Naive thymus-derived CD4-positive, alpha-beta T cell (primary cell): ENCODE measurements at regions not wholly inside any gene's neighbourhood (a gene's known extent, or its start where the extent isn't known, plus 50 kb on each side); places are given as distances from the start of the nearest gene placed in this dataset.

Source experiments
- ATAC-seq: fragments of 150-1000 bp; cut with Tn5 transposase; 2 replicates; pipeline ENCODE4 v1.10.0; 2021; ENCODE audit warnings: mild to moderate bottlenecking, moderate library complexity
- CTCF ChIA-PET: fragments of 350-600 bp; sonication (Branson Sonifier 250); formaldehyde crosslinking; loops from one replicate; lab custom pipeline; 2021; ENCODE audit warnings: antibody characterized with exemption; lab: Charles Lee
- POLR2A ChIA-PET: fragments of 350-600 bp; sonication (Branson Sonifier 250); formaldehyde crosslinking; loops from one replicate; lab custom pipeline; 2021; ENCODE audit warnings: antibody characterized with exemption, inconsistent platforms; lab: Charles Lee
- DNase-seq, 9 donors: peaks; one replicate each; pipeline versions ENCODE4 v3.0.0 to v3.0.0-alpha.2; 2020 to 2022; ENCODE audit warnings: mixed read lengths in 1 of 9
- H3K27ac ChIP-seq: one replicate; pipeline ENCODE4 v1.7.0; 2013; ENCODE audit warnings: mild to moderate bottlenecking, low read depth, low read length, moderate library complexity
- H3K27me3 ChIP-seq, 2 donors: one replicate each; pipeline ENCODE4 v1.7.0; 2013; ENCODE audit warnings: low read length in 2 of 2, mild to moderate bottlenecking in 2 of 2, moderate library complexity in 2 of 2; ENCODE audit not compliant: control insufficient read depth in 2 of 2, insufficient read depth in 2 of 2
- H3K36me3 ChIP-seq, 3 experiments: 1 replicate in 2 of 3; 2 replicates in 1 of 3; pipeline ENCODE4 v1.7.0; 2013; ENCODE audit warnings: low read length in 3 of 3, mild to moderate bottlenecking in 3 of 3, moderate library complexity in 1 of 3; ENCODE audit not compliant: insufficient read depth in 3 of 3, control insufficient read depth in 2 of 3
- H3K4me1 ChIP-seq, 2 donors: one replicate each; pipeline ENCODE4 v1.7.0; 2013; ENCODE audit warnings: low read length in 2 of 2, mild to moderate bottlenecking in 2 of 2, moderate library complexity in 1 of 2; ENCODE audit not compliant: control insufficient read depth in 2 of 2, insufficient read depth in 2 of 2
- H3K4me3 ChIP-seq: 2 replicates; pipeline ENCODE4 v1.7.0; 2013; ENCODE audit warnings: mild to moderate bottlenecking, low read length
- H3K9me3 ChIP-seq, 3 experiments: 1 replicate in 2 of 3; 2 replicates in 1 of 3; pipeline ENCODE4 v1.7.0; 2013; ENCODE audit warnings: low read length in 3 of 3; ENCODE audit not compliant: control insufficient read depth in 2 of 3
- H3K27ac Mint-ChIP-seq, 9 donors: one replicate each; pipeline ENCODE4 v1.8.0; 2020 to 2022; ENCODE audit warnings: mixed read lengths in 9 of 9, mild to moderate bottlenecking in 8 of 9, moderate library complexity in 5 of 9, inconsistent platforms in 2 of 9
- H3K27me3 Mint-ChIP-seq, 5 donors: one replicate each; pipeline ENCODE4 v1.8.0; 2021 to 2022; ENCODE audit warnings: mixed read lengths in 5 of 5, mild to moderate bottlenecking in 1 of 5
- H3K36me3 Mint-ChIP-seq, 5 donors: one replicate each; pipeline ENCODE4 v1.8.0; 2020 to 2022; ENCODE audit warnings: mixed read lengths in 5 of 5, mild to moderate bottlenecking in 3 of 5, inconsistent platforms in 1 of 5
- H3K4me1 Mint-ChIP-seq, 7 donors: one replicate each; pipeline ENCODE4 v1.8.0; 2020 to 2022; ENCODE audit warnings: mixed read lengths in 7 of 7, mild to moderate bottlenecking in 3 of 7, inconsistent platforms in 1 of 7
- H3K4me3 Mint-ChIP-seq, 10 donors: one replicate each; pipeline ENCODE4 v1.8.0; 2020 to 2022; ENCODE audit warnings: mild to moderate bottlenecking in 10 of 10, mixed read lengths in 10 of 10, moderate library complexity in 6 of 10, inconsistent platforms in 2 of 10
- H3K9me3 Mint-ChIP-seq, 11 donors: one replicate each; pipeline ENCODE4 v1.8.0; 2020 to 2022; ENCODE audit warnings: mixed read lengths in 11 of 11, mild to moderate bottlenecking in 4 of 11, inconsistent platforms in 1 of 11, moderate library complexity in 1 of 11
- intact Hi-C, 2 donors: fragments of 100-400 bp; cut with micrococcal nuclease; formaldehyde crosslinking; loops; one replicate each; pipeline ENCODE4 v1.15.1; 2023

DNA sequence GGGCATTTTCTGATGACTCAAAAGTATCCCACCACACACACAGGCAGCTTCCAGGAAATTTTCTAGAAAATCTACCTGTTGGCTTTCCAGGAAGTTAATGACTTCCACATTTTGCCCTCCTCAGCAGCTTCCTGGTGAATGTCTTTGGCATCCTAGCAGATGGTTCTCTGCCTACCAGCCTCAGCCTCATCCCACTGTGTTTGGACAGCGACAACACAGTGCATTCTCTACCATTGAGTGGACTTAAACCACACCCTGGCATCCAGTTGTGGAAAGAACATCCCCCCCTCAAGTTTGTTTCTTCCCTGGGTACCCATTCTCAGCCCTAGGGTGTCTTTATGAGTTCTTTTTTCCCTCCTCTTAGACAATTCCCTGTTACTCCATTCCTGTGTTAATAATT is 50.8 kb upstream of the GADL1 start:
- no peaks in the 10 kb centered on the region for H3K4me1 ChIP-seq
- H3K4me3 Mint-ChIP-seq: no peak overlapping the region
- intact Hi-C loops: no loop called here
- H3K4me3 ChIP-seq: no peak overlapping the region
- no peaks in the 10 kb centered on the region for H3K9me3 ChIP-seq
- ATAC-seq (no peak), DNase-seq (no peak)
- peaks cover 0 to 12% (median 0%) of the 10 kb centered on the region in 11 donors for H3K9me3 Mint-ChIP-seq
- H3K27me3 ChIP-seq: no peaks in the 10 kb centered on the region
- ChIA-PET CTCF (no interaction called here), POLR2A (no interaction called here)
- H3K27ac ChIP-seq: no peak overlapping the region
- no peaks in the 10 kb centered on the region for H3K4me1 Mint-ChIP-seq
- peaks cover 0 to 6% (median 0%) of the 10 kb centered on the region in 5 donors for H3K27me3 Mint-ChIP-seq
- no peak overlapping the region for H3K27ac Mint-ChIP-seq
- peaks cover 0 to 9% (median 1%) of the 10 kb centered on the region in 5 donors for H3K36me3 Mint-ChIP-seq
- H3K36me3 ChIP-seq: no peaks in the 10 kb centered on the region

DNA sequence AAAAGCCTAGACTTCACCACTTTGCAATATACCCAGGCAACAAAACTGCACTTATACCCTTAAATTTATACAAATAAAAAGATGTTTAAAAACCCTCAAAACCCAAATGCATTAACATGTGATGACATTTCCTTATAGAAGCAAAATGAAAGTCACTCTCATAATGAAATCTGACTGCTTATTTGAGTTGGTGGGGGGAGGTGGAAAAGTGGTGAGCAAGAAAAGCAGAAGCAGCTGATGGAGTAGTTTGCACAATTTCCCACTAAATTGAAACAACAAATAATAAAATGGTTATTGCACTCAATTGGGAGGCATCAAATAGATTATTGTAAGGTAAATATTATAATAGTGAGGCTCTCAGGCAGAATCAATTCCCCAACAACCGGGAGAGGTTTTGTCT is 54.0 kb upstream of the GADL1 start:
- Mint-ChIP-seq H3K9me3 (peaks cover 0 to 10% (median 0%) of the 10 kb centered on the region in 11 donors), H3K27me3 (peaks cover 0 to 6% (median 0%) of the 10 kb centered on the region in 5 donors), H3K4me3 (no peak overlapping the region), H3K4me1 (no peaks in the 10 kb centered on the region), H3K27ac (no peak overlapping the region), H3K36me3 (peaks cover 0 to 9% (median 0%) of the 10 kb centered on the region in 5 donors)
- no peak for ATAC-seq
- H3K9me3 ChIP-seq: no peaks in the 10 kb centered on the region
- H3K4me3 ChIP-seq: no peak overlapping the region
- no peak overlapping the region for H3K27ac ChIP-seq
- no peaks in the 10 kb centered on the region for H3K4me1 ChIP-seq
- intact Hi-C loops: no loop called here
- DNase-seq: no peak
- ChIA-PET POLR2A (no interaction called here), CTCF (no interaction called here)
- H3K36me3 ChIP-seq: no peaks in the 10 kb centered on the region
- no peaks in the 10 kb centered on the region for H3K27me3 ChIP-seq

DNA sequence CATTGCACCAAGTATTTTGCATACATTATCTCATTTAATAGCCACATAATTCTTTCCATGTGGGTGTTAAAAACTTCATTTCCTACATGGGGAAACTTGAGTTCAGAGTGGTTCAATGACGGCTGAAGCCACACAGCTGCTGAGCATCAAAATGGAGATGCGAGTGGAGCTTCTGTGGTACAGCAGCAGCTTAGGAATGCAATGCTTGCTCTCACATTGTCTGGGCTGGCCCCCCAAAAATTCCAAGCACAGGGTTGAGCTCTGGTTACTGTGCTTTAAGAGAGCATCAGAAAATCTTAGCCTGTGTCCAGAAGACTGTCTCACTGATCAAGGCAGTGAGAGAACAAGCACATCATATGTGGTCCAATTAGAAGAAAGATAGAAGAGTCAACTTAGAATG is 57.4 kb upstream of the GADL1 start:
- no peak overlapping the region for H3K27ac Mint-ChIP-seq
- peaks cover 0 to 3% (median 2%) of the 10 kb centered on the region in 5 donors for H3K27me3 Mint-ChIP-seq
- H3K4me1 Mint-ChIP-seq: no peaks in the 10 kb centered on the region
- H3K4me3 Mint-ChIP-seq: no peak overlapping the region
- intact Hi-C loops: no loop called here
- Histone ChIP-seq H3K9me3 (no peaks in the 10 kb centered on the region), H3K36me3 (no peaks in the 10 kb centered on the region), H3K27me3 (no peaks in the 10 kb centered on the region), H3K4me3 (no peak overlapping the region), H3K27ac (no peak overlapping the region), H3K4me1 (no peaks in the 10 kb centered on the region)
- DNase-seq: no peak
- POLR2A ChIA-PET: no interaction called here
- H3K36me3 Mint-ChIP-seq: peaks cover 0 to 2% (median 0%) of the 10 kb centered on the region in 5 donors
- ATAC-seq: no peak
- CTCF ChIA-PET: interaction anchor here (0.8 kb wide), 1 partner anchor 15 kb away, joined by 4 read pairs; no protein-coding TSS in a partner anchor
- peaks cover 0 to 7% (median 0%) of the 10 kb centered on the region in 11 donors for H3K9me3 Mint-ChIP-seq

GRCh38 chr3:30952786-30953185 is 58.3 kb upstream of the GADL1 start:
- intact Hi-C loops: no loop called here
- no peaks in the 10 kb centered on the region for H3K27me3 ChIP-seq
- H3K4me3 ChIP-seq: no peak overlapping the region
- DNase-seq (no peak), ATAC-seq (no peak)
- no peak overlapping the region for H3K27ac ChIP-seq
- no peaks in the 10 kb centered on the region for H3K36me3 ChIP-seq
- no peak overlapping the region for H3K27ac Mint-ChIP-seq
- H3K4me3 Mint-ChIP-seq: no peak overlapping the region
- no peaks in the 10 kb centered on the region for H3K4me1 ChIP-seq
- H3K9me3 Mint-ChIP-seq: peaks cover 0 to 5% (median 0%) of the 10 kb centered on the region in 11 donors
- ChIA-PET POLR2A (no interaction called here), CTCF (no interaction called here)
- no peaks in the 10 kb centered on the region for H3K36me3 Mint-ChIP-seq
- H3K4me1 Mint-ChIP-seq: no peaks in the 10 kb centered on the region
- H3K9me3 ChIP-seq: no peaks in the 10 kb centered on the region
- H3K27me3 Mint-ChIP-seq: peaks cover 0 to 2% (median 0%) of the 10 kb centered on the region in 5 donors

GRCh38 chr3:30954426-30954825 is 60.0 kb upstream of the GADL1 start:
- Mint-ChIP-seq H3K36me3 (peaks cover 0 to 5% (median 0%) of the 10 kb centered on the region in 5 donors), H3K27me3 (peaks cover 0 to 5% (median 2%) of the 10 kb centered on the region in 5 donors), H3K27ac (no peak overlapping the region), H3K4me1 (no peaks in the 10 kb centered on the region), H3K4me3 (no peak overlapping the region), H3K9me3 (peaks cover 0 to 19% (median 6%) of the 10 kb centered on the region in 11 donors)
- H3K4me1 ChIP-seq: no peaks in the 10 kb centered on the region
- no peak overlapping the region for H3K4me3 ChIP-seq
- ATAC-seq (no peak), DNase-seq (no peak)
- no peak overlapping the region for H3K27ac ChIP-seq
- H3K36me3 ChIP-seq: no peaks in the 10 kb centered on the region
- CTCF ChIA-PET: no interaction called here
- H3K9me3 ChIP-seq: peaks cover 0 to 6% (median 0%) of the 10 kb centered on the region in 3 experiments
- H3K27me3 ChIP-seq: no peaks in the 10 kb centered on the region
- POLR2A ChIA-PET: no interaction called here
- intact Hi-C loops: no loop called here

DNA sequence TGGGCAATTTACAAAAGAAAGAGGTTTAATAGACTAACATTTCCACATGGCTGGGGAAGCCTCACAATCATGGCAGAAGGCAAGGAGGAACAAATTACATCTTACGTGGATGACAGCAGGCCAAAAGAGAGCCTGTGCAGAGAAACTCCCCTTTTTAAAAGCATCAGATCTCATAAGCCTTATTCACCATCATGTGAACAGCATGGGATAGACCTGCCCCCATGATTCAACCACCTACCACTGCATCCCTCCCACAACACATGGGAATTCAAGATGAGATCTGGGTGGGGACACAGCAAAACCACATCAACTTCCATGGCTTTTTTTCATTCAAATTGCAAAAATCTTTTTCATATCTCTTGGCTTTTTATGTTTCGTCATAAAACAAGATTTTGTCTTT is 67.6 kb upstream of the GADL1 start:
- peaks cover 0 to 12% (median 4%) of the 10 kb centered on the region in 5 donors for H3K36me3 Mint-ChIP-seq
- no peak overlapping the region for H3K27ac Mint-ChIP-seq
- peaks cover 5 to 21% (median 7%) of the 10 kb centered on the region in 5 donors for H3K27me3 Mint-ChIP-seq
- Histone ChIP-seq H3K36me3 (no peaks in the 10 kb centered on the region), H3K9me3 (peaks cover 0 to 6% (median 0%) of the 10 kb centered on the region in 3 experiments), H3K27me3 (no peaks in the 10 kb centered on the region), H3K4me3 (no peak overlapping the region), H3K4me1 (no peaks in the 10 kb centered on the region), H3K27ac (no peak overlapping the region)
- POLR2A ChIA-PET: no interaction called here
- H3K9me3 Mint-ChIP-seq: peaks cover 0 to 22% (median 6%) of the 10 kb centered on the region in 11 donors
- DNase-seq: no peak
- no peak overlapping the region for H3K4me3 Mint-ChIP-seq
- ATAC-seq: no peak
- intact Hi-C loops: no loop called here
- peaks cover 0 to 23% (median 0%) of the 10 kb centered on the region in 7 donors for H3K4me1 Mint-ChIP-seq
- CTCF ChIA-PET: no interaction called here

DNA sequence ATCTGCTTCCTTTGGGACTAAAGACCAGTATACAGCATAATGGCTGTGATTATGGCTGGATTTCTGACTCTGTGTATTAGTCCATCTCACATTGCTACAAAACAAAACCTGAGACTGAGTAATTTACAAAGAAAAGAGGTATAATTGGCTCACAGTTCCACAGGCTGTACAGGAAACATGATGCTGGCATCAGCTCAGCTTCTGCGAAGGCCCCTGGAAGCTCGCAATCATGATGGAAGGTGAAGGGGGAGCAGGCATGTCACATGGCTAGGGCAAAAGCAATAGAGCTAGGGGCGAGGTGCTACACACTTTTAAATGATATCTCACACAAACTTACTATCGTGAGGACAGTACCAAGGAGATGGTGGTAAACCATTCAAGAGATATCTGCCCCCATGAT is 68.0 kb upstream of the GADL1 start:
- H3K27ac Mint-ChIP-seq: no peak overlapping the region
- peaks cover 0 to 6% (median 0%) of the 10 kb centered on the region in 3 experiments for H3K9me3 ChIP-seq
- ATAC-seq: no peak
- H3K27me3 ChIP-seq: no peaks in the 10 kb centered on the region
- ChIA-PET CTCF (no interaction called here), POLR2A (no interaction called here)
- H3K27me3 Mint-ChIP-seq: peaks cover 5 to 21% (median 11%) of the 10 kb centered on the region in 5 donors
- H3K4me3 Mint-ChIP-seq: no peak overlapping the region
- peaks cover 0 to 20% (median 6%) of the 10 kb centered on the region in 11 donors for H3K9me3 Mint-ChIP-seq
- intact Hi-C loops: no loop called here
- DNase-seq: no peak
- peaks cover 0 to 23% (median 0%) of the 10 kb centered on the region in 7 donors for H3K4me1 Mint-ChIP-seq
- no peak overlapping the region for H3K4me3 ChIP-seq
- H3K36me3 ChIP-seq: no peaks in the 10 kb centered on the region
- H3K36me3 Mint-ChIP-seq: peaks cover 0 to 12% (median 4%) of the 10 kb centered on the region in 5 donors
- no peak overlapping the region for H3K27ac ChIP-seq
- no peaks in the 10 kb centered on the region for H3K4me1 ChIP-seq
